ENCODE measurements at regions not wholly inside any gene's neighbourhood (a gene's known extent, or its start where the extent isn't known, plus 50 kb on each side); places are given as distances from the start of the nearest gene placed in this dataset.
"Not testable (repeated sequence)": the region's sequence is repeated elsewhere in the genome, so short reads cannot be mapped to it uniquely, and the experiment has no call there.

DNA sequence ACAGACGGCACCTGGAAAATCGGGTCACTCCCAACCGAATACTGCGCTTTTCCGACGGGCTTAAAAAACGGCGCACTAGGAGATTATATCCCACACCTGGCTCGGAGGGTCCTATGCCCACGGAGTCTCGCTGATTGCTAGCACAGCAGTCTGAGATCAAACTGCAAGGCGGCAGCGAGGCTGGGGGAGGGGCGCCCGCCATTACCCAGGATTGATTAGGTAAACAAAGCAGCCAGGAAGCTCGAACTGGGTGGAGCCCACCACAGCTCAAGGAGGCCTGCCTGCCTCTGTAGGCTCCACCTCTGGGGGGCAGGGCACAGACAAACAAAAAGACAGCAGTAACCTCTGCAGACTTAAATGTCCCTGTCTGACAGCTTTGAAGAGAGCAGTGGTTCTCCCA lies 64.5 kb downstream of the SLC30A10 start:
- DNase-seq = not testable (repeated sequence)

DNA sequence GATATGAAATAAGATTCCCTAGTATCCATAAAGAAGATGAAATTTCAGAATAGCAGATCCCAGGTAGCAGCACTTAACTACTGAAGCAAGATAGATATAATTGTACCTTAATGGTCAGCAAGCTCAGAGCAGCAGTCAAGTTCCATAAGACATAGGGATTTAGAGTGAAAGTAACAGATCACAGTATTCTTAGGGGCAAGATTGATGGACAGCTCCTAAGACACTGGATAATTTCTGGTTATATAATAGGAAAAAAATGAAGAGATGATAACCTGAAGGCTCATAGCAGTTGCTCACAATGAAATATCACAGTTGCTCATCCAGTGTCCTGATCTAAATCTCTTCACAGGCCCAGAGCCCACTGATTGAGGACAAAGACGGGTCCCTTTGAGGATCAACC lies 66.0 kb downstream of the SLC30A10 start:
- DNase-seq = no peak

DNA sequence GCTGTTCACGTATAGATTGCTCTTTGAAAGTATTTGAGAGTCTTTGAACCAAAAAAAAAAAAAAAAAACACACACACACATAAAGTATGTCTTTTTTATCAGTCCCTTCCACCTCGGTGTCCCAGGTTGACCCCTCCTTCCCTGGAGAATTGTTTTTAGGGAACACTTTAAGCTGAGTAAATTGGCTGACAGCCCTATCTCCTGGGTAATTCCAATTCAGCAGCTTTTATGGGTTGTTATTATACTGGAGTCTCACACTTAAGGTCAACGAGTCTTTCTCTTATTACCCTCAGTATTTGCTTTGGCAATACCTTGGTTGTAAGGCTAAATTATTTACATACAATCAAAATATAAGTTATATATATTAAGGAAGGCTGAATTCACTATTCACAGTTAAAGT lies 69.4 kb downstream of the SLC30A10 start:
- no peak for DNase-seq

DNA sequence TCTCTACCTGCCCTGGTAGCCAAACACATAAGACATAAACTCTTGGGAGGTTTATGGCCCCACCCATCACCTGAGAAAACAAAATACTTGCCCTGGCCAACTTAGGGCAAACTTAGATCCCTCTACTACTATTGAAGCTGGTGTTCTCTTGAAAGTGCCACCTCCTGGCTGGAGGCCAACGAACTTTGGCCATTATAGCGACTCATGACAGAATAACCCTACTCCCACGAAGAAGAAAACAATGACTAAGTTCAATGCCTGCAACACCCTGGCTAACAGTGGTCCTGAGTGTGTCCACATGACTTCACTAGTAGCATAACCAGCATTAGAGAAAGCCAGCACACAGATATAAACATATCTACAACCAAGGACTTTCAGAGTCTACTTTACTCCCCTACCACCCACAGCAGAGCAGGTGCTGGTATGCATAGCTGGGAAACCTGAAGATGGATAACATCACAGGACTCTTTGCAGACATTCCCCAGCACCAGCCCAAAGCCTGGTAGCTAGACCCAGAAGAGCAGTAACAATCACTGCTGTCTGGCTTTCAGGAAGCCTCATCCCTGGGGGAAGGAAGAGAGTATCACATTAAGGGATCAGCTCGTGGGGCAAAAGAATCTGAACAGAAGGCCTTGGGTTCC lies 81.0 kb downstream of the SLC30A10 start:
- no peak for DNase-seq

DNA sequence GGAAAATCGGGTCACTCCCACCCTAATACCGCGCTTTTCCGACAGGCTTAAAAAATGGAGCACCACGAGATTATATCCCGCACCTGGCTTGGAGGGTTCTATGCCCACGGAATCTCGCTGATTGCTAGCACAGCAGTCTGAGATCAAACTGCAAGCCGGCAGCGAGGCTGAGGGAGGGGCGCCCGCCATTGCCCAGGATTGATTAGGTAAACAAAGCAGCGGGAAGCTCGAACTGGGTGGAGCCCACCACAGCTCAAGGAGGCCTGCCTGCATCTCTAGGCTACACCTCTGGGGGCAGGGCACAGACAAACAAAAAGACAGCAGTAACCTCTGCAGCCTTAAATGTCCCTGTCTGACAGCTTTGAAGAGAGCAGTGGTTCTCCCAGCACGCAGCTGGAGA lies 88.8 kb downstream of the SLC30A10 start:
- not testable (repeated sequence) for DNase-seq

DNA sequence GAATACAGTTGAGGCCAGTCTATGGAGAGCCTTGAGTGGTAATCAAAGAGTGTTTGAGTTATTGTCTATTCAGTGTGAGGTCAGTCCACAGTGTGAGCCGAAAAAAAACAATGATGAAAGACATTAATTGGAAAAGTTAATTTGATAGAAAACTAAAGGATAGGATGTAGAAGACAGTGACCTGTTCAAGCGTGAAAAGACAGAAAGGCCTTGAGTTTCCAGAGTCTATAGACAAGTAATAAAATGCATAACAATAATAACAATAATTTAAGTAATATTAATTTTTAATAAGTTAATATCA lies 90.4 kb downstream of the SLC30A10 start:
- DNase-seq = no peak

DNA sequence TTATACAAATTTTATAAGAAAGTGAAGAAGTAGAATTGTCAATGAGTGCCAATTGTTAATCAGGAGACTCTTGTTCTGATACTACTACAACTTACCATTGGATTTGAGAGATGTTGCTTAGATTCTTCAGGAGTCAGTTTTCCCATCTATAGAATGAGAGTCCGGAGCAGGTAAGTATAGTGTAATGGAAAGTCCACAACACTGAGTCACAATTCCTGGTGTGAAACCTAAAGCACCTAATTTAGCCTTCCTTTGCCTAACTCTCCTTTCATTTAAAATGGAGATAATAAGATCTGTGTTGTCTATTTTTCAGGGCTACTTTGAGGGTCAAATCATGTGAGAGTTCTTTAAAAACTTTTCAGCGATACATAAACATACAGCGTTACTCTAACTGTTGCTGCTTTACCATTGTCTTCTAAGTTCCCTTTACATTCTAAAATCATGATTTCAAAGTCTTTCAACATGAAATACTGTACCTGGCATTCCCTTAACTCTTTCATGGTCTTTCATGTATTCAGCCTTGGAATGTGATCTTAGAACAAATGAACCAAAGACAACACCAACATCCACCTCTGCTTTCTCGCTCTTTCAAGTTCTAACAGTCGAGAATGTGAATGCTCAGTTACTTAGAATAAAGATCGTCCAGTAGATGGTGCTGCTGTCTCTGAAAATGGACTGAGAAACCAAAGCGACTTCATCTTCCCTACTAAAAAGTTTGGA lies 90.9 kb downstream of the SLC30A10 start:
- peak; percentile 3 for DNase-seq

DNA sequence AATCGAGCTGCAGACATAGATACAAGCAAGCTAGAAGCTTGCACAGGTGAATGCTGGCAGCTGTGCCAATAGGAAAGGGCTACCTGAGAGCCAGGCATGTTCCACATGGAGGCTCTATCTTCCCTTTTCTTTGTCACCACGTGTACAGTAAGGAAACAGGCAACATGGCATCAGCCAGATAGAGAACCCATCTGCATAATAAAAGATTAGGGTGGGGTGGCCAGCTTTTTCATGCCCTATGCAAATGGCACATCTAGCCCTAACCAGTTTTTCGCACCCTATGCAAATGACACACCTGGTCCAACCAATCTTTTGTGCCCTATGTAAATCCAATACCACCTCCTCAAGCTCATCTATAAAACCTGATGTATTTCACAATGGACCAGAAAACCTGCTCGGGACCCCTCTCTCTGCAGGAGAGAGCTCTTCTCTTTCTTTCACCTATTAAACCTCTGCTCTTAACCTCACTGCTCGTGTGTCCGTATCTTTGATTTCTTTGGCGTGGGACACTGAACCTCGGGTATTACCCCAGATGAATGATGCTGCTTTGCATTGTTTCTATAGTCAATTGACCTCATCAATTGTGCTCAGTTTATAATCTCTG lies 93.9 kb downstream of the SLC30A10 start:
- no peak for DNase-seq

DNA sequence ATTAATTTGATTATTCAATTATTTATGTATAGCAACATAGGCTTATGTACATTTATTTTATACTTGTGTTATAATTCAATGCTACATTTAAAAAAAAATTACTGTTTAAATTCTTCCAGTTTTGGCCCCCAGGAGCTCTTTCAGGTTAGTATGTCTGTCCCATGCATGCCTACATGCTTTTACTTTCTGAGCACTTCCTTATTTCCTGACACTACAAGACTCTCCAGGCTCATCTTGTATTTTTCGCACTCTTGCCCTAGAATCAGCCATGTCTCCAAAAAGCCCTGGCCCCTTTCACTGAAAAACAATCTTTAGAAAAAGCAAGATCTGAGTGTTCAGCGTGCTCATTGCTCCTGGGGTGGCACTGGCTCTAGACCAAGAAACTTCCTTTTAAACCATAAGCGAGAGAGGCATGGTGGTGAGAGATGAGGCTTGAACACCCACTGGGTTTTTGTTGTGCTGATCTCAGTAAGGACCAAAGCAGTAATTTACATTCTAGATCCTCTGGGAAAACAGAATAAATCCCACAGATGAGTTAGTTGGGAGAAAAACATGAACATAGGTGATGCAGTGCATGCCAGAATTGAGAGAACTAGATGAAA lies 95.0 kb downstream of the SLC30A10 start:
- DNase-seq = no peak

DNA sequence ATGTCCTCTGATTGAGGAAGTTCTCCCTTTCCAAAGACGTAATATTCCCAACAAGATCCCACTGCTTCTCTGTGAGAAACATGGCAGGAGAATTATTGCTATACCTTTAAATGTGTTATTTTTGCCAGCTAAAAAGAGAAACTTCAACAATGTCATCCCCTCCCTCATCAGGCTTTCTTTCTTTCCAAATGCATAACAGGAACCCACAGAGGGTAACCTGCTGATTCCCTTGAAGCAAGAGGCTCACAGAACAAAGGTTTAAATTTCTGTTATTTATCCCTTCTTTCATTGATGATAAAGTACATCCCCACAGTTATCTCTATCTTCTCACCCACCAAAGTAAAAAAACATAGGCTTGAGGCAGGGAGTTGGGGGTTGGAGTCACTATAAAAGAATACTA lies 102.1 kb downstream of the SLC30A10 start:
- DNase-seq = no peak

DNA sequence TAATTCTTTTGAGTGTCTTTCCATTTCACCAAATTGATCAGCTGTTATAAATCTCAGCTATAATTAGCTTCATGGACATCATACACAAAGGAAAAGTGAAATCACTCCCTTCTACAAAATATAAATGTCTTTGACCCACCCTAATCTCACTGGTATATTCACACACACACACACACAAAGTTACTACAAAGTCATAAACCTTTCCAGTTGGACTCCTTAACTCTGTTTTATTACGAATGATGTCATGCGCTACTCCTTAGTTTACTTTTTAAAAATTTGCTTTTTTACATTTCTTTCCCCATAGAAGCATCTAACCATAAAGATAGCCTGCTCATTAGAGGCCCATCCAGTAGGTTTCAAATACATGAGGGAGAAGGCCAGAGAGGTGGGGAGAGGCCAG lies 103.0 kb downstream of the SLC30A10 start:
- DNase-seq = no peak

DNA sequence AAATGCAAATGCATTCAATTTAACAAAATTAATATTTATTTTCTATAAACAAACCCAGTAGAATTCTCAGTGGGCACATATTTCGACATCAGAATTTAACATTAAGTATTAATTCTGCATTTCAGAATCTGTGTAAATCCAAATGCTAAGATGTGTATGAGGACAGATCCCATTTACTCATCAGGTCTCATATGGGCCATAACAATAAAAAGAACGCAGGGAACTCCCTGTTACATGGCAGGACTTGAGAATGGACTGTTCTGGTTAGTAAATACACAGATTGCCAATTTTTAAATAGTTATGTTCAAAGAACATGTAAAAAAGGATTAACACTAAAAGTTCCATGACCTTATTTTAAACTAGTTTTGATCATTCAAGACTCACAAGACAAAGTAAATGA lies 104.0 kb downstream of the SLC30A10 start:
- no peak for DNase-seq

DNA sequence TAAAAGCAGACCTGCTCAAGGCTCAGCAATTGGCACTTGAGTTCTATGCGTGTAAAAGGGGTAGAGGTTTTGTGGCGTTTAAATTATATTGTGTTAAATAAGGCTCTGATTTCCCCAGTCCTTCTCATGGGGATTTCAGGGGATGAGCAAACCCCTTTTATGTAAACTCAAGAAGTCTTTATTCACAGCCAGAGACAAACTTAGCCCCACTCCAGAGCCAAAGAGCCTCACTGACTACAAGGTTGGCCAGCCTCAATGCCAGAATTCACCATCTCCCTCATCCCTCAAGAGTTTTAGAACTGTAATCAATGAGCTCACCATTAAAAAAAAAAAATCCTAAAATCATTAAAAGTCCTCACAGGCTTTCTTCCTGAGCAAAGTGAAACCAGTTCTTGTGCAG lies 107.8 kb downstream of the SLC30A10 start:
- no peak for DNase-seq

DNA sequence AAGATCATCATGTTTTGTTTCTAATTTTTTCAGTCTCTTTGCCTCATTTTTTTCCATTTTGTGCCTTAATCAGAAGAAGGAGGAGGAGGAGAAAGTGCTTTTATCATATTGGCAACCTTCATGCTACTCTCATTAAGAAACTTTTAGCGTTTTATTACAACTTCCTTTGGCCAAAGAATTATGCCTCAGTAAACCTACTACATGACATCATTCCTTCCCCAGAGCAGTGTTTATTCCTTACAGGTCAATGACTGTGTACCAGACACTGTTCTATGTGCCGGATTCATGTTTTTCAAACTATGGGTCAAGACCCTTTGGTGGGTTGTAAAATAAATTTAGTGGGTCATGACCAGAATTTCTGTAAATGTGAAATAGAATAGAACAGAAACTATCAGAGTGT lies 110.4 kb downstream of the SLC30A10 start:
- no peak for DNase-seq

DNA sequence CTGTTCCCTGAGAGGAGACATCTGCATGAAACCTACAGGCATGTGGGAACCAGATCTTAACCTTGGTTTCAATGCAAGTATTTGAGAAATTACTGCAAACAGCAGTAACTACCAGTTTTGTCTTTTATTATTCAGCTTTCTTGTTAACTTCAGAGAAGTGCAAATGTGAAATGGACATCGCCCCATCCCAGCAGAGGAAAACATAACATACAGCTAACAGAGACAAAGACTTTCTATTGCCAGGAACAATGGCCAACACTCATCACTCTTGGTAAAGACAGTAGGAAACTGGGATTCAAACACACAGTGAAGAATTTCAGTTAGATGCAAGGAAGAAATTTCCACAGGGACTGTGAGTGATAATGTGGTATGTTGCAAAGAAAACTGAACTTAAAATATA lies 115.1 kb downstream of the SLC30A10 start:
- DNase-seq = no peak

DNA sequence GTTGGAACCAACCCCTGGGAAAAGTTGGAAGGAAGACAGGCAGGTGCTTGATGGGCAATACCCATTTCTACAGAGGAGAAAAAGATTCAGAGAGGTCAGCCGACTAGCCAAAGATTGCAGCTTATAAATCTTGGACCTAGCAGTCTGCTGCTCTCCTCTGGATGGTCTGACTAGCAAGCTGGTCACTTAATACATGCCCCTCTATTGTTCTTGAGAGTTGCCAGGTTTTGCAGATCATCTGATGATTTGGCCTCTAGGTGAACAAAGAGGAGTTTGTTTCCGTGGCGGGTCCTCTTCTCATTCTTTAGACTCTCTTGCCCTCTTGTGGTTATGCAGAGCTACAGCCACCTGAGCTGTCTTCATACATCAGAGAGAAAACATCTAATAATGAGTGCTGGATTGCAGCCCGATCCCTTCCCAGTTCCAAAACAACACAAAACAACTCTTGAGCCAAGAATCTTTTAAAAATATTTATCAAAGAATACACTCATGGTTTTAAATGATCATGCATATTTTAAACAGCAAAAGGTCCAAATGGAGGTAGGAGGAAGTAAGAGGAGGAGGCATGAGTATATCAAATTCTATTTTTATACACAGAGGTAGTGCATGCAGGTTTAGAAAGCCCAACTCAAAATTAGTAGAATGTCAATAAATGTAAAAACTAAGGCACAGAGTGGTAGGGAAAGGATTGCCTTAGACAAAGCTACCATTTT lies 115.7 kb downstream of the SLC30A10 start:
- DNase-seq = no peak

DNA sequence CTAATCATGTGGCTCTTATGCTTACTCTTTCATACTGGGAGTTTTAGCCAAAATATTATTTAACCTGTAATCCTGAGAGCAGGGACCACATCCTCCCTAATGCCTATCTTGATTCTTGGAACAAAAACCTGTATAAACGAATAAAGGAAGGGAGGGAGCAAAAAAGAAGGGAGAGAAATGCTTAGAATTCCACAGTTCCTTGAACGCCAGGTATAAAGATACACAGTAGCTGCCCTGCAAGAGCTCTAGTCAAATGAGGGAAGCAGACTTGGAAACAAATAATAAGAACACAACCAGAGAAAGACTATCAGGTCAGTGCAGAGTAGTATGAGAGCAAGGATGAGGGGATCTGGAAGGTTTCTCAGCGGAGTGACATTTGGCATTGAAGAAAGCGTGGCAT lies 116.3 kb downstream of the SLC30A10 start:
- no peak for DNase-seq

DNA sequence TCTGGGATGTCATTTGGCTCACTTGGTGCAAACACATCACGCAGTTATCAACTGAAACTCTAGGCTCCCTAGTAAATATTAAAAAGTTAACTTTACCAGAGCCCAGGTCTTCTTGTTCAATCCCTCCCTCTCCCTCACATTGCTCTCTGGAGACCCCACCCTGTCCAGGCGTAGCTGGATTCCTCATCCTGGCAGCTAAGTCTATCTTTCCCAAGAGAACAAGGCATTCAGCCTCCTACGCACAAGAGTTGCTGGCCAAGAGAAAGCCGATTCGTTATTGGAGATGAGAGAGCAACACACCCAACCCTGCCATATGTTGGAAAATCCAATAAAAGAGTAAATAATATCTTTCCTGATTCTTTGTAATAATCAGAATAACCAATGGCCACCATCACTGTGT lies 117.9 kb downstream of the SLC30A10 start:
- no peak for DNase-seq

DNA sequence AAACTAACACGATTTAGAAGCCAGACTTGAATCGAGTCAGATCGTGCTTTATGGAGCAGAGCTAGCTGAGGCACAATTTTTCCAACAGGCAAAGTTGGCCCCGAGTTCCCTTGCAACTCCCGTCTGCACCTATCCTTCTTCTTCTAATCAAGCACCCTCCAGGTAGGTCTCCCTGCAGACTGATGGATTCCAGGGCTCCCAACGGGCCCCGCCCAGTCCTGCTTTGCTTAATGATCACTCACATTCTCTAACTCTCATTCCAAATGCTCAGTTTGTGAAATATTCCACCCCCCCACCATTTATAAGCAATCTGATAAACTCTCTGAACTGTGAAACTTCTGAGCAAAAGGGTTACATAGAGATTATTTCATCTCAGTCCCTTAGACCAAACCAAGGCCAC lies 119.6 kb downstream of the SLC30A10 start:
- DNase-seq = no peak

DNA sequence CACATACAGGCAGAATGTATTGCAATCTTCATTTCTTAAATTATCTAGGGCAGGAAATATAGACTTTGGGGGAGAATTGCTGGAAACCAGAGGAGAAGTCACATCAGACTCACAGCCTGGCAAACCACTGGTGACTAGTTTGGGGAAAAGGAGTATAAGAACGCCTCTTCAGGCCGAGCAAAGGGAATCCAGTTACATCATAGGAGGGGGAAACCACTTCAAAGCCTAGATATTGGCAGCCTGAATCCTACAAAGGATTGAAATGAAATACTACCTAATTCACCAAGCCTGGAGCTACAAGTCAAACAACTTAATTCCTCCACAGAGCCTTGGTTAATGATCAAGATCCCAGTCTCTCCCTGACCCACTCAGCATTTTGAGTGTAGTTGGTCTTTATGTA lies 121.7 kb downstream of the SLC30A10 start:
- DNase-seq = no peak

DNA sequence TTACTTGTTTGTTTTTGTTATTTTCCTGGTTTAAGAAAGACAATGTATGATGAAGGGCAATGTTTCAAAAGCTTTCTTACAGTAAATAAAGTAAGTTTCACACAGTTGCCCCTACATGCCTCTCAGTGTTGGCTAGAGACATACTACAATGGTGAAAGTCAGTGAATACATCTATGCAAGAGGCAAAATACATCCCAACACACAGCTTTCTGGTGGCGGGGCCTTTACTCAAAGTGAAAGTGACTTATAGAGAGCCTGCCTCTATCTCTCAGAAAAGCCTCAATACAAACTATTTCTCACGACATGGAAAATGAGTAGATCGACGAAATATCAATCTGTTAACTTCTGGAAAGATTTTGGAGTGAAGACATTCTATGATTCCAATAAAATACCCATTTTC lies 122.3 kb downstream of the SLC30A10 start:
- DNase-seq = no peak

DNA sequence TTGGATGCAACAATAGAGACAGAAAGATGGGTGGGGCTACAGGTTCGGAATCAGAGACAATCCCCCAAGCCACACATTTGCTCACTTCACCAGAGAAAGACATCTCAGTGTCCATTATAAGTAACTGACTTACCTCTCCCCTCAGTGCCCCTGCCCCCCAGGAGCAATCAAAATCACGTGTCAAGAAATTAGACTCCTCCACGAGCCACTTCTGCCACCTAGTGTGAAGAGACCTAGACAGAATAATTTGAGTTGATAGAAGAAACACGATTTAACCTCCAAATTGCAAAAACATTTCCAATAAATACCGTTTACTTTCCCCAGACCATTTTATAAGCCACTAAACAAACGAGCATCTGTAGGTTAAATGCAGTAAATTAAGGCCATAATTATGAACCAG lies 123.2 kb downstream of the SLC30A10 start:
- no peak for DNase-seq

DNA sequence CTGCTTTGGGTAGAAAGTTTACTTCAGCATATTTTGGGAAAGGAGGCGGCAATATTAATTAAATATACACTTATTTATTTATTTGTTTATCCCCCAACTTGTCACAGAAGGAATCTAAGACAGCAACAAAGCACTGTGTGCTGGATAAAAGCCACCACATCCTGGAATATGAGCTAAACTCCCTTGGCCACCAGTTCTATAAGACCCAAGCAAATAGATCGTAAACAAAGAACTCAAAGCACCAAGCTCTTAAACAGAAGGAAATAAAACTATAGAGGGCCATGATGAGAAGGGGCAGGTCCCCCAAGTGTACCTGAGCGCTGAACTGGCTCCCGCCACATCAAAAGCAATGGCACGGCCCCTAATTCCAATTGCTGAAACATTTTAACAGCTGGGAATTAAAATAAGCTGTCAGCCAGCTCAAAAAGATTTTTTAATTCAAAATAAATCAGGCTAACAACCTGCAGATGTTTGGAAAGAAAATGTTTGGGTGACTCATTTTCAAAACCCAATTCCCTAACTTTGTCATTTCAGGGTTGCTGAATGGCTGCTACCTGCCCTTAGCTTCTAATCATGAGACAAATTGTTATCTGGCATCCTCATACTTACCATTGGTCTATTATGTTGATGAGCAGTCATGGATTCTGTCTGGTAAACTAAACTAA lies 127.1 kb downstream of the SLC30A10 start:
- no peak for DNase-seq
